HG03280 (cell line): ENCODE measurements at regions not wholly inside any gene's neighbourhood (a gene's known extent, or its start where the extent isn't known, plus 50 kb on each side); places are given as distances from the start of the nearest gene placed in this dataset.

Source experiments
- ATAC-seq: cut with Tn5 transposase; IDR thresholded peaks from one replicate; pipeline ENCODE4 v1.9.1; 2021; ENCODE audit warnings: mild to moderate bottlenecking, moderate library complexity; ENCODE audit not compliant: unreplicated experiment

DNA sequence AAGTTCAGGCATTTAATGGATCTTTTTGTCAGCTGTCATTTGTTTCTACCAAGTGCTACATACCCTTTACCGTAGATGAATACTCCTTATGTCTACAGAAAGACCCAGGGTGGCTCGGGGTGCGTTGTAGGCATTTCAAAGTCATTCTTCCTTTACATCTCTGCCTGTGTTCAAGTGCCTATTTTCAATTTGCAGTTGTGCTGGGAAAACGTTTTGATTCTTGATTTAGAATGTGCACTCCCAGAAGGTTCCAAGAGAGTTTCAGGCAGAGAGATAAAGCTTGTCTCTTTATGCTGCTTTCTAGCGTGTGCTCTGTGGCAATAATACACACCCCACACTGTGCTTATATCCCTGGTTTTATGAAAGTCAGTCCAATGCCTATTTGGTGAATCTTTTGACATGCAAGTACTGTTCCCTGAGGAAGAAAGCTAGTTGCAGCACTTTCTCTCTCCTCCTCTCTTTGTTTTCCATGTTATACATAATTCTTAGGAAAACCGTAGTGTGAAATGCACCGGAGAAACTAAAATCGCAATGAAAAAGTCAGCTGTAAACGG is 828.1 kb upstream of the ZNF608 start:
- ATAC-seq = no peak

DNA sequence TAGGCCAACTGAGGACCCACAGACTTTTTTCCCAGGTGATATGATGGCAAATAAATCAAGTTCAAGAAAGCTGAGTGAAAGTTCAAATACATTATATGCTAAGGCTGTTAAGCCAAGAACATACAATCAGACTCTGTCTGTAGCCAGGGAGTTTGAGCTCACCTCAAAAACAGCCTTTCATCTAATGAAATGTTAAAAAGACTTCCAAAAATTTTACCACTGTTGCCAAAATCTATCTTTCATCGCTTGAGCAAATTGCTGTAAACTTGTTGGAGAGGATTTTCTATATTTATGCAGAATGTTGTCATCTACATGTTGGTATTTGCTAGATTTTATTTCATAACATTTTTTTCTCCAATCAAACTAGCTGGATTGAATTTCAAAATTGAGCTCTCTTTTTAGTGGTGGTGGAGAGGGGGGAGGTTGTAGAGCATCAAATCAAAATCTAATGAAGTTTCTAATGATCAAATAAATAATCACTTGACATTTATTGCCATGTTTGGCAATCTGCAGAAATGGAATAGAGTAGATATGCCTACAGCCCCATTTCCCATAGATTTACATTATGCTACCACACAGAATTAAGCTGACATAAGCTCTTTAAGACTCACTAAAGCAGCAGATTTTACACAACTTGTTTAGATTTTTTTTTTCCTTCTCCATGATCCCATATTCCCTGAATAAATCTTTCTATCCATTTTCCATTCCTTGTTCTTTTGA is 828.9 kb upstream of the ZNF608 start:
- ATAC-seq = no peak

DNA sequence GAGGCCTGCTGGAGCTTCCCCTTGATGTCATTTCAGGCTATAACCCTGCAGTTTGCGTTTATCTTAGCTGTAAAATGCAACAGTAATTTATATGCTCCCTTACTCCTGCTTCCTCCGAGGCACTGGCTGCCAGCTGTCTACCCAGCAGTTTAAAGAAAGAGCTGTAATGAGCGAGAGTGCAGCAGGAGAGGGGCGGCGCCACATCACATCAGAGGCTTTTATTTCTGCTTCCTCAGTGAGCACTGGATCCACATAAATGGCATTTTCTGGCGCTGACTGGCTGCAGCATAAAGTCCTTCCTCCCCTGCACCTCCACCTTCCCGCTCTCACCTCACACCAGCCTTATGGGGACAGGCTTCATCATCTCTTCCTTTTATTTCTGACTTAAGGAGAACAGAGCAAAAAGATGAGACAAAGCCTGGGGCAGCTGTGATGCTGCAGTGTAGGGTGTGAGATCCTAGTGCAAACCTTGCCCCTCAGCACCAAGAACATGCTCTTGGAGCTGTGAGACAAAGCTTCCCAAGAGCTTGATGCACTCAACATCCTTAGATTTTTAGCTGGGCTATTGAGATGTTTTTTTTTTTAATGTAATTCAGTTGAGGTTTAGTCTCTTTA is 829.6 kb upstream of the ZNF608 start:
- ATAC-seq = no peak

DNA sequence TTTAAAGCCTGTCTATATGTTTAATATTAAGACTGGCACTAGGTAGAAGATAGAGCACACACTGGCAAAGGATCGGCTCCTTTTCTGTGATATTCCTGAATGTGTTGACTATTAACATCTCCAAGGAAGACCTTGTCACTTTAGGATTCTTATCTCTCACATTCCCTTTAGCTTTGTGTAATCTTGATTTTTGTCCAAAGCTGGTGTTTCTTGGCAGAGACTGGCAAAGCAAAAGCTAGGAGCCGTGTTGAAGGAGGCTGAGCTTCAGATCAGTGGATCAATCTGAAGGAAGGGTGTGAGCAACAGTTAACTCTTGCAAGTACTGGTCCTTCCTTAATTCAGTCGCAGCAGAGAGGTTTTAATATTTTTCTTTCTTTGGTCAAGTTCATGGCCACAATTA is 830.4 kb upstream of the ZNF608 start:
- ATAC-seq = no peak

DNA sequence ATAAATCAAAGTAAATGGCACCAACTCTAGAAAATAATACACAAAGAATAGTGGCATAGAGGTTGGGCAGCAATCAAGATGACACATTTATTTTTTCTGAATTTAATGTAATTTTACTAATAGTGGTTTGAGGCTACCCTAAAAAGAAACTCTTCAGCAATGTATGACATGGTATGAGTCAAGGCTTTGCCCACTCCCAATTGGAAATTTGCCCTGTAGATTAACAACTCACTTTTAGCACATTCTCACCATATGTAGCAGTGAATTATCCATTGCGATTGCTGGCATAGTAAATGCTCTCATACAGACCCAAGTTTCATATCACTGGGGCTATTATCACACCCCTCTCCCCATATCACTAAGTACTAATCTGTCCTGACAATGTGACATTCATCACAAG is 832.1 kb upstream of the ZNF608 start:
- ATAC-seq = no peak

DNA sequence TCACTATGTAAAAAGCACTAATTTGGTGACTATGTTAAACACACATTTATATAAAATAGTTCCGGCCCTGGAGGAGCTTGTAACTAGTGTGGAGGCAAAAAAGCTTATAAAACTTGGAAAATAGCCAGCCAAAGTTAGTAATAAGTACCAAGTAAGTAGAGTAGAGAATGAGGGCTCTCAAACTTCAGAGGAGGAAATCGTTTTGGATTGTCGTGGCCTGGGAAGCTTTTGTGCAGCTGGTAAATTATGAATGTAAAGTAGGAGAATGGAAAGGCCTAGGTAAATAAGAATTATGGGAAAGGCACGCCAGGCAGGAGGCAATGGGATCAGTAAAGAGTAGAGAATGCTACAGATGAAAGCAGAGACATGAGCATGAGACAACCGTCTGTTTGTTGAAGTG is 832.7 kb upstream of the ZNF608 start:
- no peak for ATAC-seq

DNA sequence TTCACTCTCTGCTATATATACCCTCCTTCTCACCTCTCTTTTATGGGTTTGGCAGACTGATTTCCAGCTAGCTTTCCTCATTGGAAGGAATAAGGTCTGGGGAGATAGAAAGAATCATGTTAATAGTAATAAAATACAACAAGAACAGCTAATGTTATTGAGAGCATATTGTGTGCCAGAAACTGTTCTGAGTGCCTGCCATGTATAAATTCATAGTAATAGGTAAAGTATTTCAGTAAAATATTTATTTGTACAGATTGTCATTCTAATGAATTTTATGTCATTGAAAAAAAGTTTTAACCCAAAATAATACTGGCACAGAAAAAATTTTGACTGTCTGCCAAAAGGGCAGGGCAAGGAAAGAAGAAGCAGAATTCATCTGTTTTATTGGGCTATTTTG is 834.9 kb upstream of the ZNF608 start:
- ATAC-seq = no peak

DNA sequence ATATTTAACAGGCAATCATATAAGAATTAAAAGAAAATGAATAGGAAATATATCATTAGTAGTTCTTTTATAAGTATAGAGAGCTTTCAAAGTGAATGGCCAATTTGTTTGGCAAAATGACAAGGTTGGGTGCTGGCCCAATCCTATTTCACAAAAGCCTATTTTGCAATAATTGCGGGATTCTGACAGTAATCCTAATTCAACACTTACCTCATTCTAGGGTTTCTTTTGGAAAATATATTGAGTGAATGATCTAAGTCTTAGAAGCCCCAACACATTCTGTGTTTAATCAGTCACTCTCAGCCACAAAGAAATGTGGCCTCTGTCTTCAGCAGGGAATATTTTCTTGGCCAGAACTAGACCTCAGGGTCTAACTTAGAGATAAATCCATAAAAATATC is 835.9 kb upstream of the ZNF608 start:
- no peak for ATAC-seq

DNA sequence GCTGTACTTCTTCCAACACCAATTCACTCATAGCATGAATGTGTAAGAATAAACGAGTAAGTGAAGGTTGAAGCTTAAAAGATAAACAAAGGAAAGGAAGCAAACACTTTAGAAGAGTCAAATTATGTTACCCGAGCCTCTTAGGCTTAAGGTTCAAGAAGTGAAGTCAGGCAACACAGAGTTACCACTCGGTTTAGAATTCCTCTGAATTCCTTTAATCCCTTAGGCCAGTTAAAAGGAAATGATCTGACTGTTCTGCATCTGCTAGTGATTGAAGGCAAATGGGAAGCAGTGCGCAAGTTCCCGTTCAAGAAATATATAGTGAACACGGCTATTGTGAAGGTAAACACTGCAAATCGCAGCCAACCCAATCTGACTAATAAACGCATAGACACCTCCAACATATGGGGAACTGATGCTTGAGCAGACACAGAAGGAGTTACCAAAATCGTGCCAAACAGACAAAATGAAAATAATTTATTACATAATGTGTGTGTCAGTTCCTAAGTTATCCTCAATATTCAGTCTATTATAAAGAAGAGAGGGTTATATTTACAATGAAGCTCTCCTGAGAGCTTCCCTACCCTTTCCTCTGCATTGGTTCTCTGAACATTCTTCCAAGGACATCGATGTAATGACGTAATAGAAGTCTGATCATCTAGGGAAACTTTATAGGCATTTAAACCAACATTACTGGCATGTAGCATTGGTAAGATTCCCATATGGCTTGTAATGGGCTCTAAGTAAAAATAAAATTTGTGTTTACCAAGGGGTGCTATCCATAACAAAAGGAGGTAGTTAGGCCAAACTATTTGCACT is 837.1 kb upstream of the ZNF608 start:
- ATAC-seq = no peak

DNA sequence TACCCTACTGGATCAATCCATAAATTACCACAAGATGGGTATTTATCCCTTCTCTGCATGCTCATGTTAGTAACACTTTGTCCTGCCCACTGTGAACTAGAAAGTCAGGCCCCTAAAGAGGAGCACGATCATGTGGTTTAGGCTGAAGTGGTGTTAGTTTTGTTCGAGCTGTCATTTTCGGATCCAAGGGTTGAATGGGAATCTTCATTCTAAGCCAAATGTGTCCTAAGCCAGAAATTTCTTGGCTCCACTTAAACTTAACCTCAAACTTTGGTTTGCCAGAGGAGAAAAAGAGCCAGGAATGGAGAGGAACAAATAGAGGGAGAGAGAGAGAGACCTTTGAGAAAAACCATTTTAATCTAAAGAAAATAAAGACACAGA is 837.7 kb upstream of the ZNF608 start:
- ATAC-seq = no peak

DNA sequence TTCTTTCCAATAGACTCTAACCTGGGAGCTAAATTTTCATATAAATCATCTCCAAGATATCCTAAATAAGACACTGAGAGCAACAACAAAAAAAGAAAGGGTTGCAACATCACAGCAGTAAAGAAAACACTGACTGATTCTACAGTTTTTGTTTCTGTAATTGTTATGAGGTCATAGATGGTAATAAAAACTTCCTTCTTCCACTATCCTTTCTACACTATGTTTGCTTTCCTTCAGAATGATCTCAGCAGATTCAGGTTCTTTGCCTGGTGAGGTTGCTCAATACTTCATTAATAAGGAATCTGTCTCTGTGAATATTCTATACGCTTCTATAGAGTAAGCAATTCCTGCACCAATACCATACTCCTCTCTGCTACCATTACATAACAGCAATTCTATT is 835.6 kb upstream of the GRAMD2B start:
- ATAC-seq = no peak

DNA sequence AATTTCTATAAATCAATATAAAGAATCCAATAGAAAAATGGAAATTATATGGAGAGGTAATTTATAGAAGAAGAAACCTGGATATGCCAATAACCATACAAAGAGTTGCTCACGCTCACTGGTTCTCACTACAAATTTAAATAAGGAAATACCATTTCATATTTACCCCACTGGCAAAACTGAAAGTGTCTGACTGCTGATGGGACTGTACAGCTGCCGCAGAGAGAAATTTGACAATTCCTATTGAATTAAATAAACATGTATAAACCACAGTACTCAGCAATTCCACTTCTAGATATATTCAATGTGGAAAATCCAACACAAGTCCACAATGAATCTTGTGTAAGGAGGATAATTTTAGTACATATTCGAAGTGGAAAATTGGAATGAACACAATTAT is 830.4 kb upstream of the GRAMD2B start:
- ATAC-seq = no peak

DNA sequence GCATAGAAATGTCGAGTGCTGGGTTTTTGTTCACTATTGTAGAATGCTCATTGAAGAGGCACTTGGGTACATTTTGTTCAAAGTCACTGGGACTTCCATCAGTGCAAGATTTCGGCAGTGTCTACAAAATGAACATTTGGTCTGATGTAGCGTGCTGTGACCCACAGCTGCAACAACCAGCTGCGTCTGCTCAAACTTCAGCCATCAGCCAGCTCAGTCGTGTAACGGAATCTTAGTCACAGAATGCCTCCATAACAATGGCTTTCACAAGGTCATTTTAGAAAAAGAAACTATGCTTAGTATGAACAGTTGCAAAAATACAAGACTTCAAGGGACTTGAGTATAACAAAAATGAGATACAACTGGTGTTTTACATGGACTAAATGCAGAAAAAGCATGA is 828.1 kb upstream of the GRAMD2B start:
- no peak for ATAC-seq

DNA sequence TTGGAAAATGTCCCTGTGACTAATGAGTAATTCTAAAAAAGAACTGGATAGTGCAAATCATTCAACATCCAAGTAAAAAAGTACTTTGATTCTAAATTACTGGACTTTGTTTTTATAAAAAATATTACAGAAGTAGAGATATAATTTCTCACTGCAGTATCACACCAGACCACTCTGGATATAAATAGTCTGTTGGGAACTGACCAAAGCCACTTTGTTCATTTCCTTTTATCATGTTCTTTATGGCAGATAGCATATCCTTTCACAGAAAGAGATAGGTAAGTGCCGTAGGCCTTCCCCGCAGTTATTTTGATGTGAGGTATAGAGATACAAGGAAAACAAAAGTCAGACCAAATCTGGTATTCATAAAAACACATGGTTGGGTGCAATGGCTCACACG is 827.4 kb upstream of the GRAMD2B start:
- no peak for ATAC-seq

DNA sequence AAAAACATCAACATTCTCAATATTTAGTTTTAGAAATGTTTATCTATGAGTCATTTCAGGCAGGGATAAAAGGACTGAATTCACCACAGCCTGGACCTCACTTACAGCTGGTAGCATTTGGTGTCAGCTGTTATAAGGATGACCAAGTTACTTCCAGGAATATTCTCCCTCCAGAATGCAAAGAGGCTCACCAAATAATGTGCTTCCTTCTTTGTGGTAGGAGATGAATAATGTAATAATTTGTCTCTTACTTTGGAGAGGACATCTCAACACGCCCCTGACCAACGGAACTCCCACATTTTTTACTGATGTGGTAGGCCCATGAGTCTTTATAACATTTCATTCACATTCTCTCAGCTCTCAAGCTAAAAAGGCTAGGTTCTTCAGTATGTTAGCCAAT is 825.9 kb upstream of the GRAMD2B start:
- no peak for ATAC-seq

DNA sequence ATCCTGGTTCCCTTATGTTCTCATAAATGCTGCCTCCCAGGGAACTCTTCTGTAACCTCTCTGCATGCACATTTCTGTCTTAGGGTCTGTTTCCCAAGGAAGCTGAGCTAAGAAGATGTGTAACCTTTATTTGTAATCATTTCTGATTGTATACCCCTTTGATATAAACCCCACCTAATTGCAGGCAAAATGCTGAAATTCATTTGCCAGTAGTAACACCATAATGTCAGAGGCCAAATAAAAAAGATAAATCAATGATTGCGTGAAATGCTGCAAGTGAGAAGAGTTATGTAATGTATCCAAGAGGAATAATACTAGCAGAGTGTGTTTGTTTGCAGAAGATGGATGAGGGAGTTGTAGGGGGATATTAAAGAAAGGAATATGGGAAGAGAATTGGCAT is 822.6 kb upstream of the GRAMD2B start:
- ATAC-seq = no peak

DNA sequence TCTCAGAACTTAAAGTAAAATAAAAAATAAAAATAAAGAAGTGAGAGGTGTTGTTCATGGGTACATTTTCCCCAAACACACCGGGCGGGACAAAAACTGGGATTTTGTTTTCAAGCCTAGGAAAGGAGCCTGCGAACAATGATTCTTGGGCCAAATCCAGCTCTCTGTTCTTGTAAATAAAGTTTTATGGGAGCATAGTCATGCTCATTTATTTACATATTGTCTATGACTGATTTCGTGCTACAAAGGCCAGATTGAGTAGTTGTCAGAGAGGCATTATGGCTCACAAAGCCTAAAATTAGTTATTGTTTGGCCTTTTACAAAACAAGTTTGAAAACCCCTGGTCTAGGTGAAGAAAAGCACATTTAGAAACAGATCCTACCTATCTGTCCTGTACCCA is 821.0 kb upstream of the GRAMD2B start:
- ATAC-seq = no peak

DNA sequence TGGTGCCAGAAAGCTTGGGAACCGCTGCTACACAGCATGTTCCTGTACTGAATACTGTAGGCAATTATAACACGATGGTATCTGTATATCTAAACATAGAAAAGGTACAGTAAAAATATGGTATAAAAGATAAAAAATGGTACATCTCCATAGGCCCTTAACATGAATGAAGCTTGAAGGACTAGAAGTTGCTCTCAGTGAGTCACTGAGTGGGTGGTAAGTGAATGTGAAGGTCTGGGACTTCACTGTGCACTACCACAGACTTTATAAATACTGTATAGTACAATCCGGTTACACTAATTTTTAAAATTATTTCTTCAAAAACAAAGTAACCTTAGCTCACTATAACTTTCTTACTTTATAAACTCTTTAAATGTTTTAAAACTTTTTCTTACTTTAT is 819.9 kb upstream of the GRAMD2B start:
- no peak for ATAC-seq

DNA sequence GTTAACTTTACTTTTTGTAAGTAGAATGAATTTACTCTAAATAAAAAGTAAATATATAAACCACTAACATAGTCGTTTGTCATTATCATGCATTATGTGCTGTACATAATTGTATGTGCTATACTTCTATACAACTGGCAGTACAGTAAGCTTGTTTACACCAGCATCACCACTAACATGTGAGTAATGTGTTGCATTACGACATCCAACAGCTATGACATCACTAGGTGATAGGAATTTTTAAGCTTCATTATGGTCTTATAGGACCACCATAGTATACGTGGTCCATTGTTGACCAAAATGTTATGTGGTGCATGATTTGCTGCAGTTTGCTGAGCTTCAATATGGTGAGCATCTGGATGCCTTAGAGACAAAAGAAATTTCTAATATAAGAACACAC is 819.1 kb upstream of the GRAMD2B start:
- no peak for ATAC-seq

DNA sequence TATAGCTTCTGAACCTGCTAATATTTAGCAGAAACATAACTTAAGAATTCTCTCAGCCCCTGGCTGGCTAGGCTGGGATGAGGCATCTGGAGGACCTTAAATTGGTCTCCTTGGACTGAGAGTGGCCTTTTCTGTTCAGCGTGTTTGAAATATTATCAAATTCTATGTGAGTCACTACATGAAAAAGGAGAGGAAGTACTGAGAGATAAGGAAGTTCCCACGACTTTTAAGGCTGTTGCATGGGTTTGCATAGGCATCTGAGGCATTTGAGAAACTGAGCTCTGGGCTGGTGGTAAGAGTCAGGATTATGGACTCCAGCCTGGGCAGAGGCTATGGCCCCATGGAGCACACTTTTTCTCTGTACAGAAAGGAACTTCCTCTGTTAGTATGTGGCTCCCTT is 816.2 kb upstream of the GRAMD2B start:
- no peak for ATAC-seq

DNA sequence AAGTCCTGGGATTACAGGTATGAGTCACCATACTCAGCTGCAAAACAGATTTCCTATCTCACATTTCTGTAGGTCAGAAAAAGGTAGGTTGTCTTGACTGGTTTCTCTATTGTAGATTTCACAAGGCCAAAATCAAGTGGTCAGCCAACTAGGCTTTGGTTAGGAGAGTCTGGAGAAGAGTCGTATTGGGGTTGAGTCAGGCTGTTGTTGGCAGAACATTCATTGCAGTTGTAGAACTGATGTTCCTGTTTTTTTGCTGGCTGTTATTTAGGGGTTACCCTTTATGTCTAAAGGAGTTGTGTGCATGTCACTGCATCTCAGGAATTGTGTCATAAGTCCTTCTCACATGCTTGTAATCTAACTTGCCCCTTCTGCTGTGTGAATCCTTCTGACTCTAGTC is 814.2 kb upstream of the GRAMD2B start:
- no peak for ATAC-seq

DNA sequence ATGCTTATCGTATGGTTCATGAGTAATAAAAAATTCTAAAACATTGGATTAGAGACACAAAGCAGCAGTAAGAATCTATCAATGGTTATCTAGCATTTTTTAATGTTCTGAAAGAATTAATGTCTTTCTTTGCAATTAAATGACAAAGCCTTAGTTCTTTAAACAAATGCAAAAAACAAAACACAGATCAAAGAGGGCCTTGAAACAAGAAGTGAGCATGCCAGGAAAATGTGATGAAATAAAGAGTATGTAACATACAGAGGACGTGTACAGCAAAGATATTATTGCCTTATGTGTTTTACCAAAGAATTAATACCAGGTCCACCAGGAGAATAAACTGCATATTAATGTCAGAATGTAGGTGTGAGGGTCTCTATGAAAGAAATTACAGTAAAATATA is 812.3 kb upstream of the GRAMD2B start:
- no peak for ATAC-seq
